Fibroblast of lung (primary cell): ENCODE measurements at regions not wholly inside any gene's neighbourhood (a gene's known extent, or its start where the extent isn't known, plus 50 kb on each side); places are given as distances from the start of the nearest gene placed in this dataset.

Experiments used
- DNase-seq, 2 donors: peaks; one replicate each; pipeline versions ENCODE4 v3.0.0 to v3.0.0-alpha.2; 2010; ENCODE audit warnings: low read depth in 2 of 2
- H2AFZ ChIP-seq: 2 replicates; pipeline ENCODE4 v1.5.1; 2012; ENCODE audit warnings: low read length, control low read depth, inconsistent platforms
- H3K27ac ChIP-seq: 2 replicates; pipeline ENCODE4 v1.5.1; 2011; ENCODE audit warnings: low read length, control low read depth; ENCODE audit not compliant: insufficient read depth
- H3K27me3 ChIP-seq: 2 replicates; pipeline ENCODE4 v1.5.1; 2011; ENCODE audit warnings: mild to moderate bottlenecking, low read length; ENCODE audit not compliant: control insufficient read depth, insufficient read depth
- H3K36me3 ChIP-seq: 2 replicates; pipeline ENCODE4 v1.5.1; 2011; ENCODE audit warnings: low read length; ENCODE audit not compliant: control insufficient read depth, insufficient read depth
- H3K4me1 ChIP-seq: 2 replicates; pipeline ENCODE4 v1.5.1; 2011; ENCODE audit warnings: low read length; ENCODE audit not compliant: control insufficient read depth, insufficient read depth; ENCODE audit errors: extremely low read depth
- H3K4me2 ChIP-seq: 2 replicates; pipeline ENCODE4 v1.5.1; 2011; ENCODE audit warnings: low read length, control low read depth; ENCODE audit not compliant: insufficient read depth; ENCODE audit errors: extremely low read depth
- H3K4me3 ChIP-seq, 4 experiments: fragments of 200-600 bp in 1 of 4; sonication (generic) in 1 of 4; replicated peaks in 1 of 4; 2 replicates each; pipeline ENCODE4 v1.5.1; 2011 to 2016; ENCODE audit warnings: low read length in 4 of 4, low read depth in 3 of 4, mild to moderate bottlenecking in 3 of 4, control low read depth in 2 of 4, inconsistent platforms in 1 of 4, mixed read lengths in 1 of 4; ENCODE audit not compliant: insufficient read depth in 1 of 4; ENCODE audit errors: control extremely low read depth in 1 of 4
- H3K79me2 ChIP-seq: 2 replicates; pipeline ENCODE4 v1.5.1; 2012; ENCODE audit warnings: mild to moderate bottlenecking, low read length, inconsistent platforms; ENCODE audit not compliant: control insufficient read depth, insufficient read depth
- H3K9ac ChIP-seq: 2 replicates; pipeline ENCODE4 v1.5.1; 2011; ENCODE audit warnings: mild to moderate bottlenecking, low read length, control low read depth; ENCODE audit not compliant: insufficient read depth
- H3K9me3 ChIP-seq: 2 replicates; pipeline ENCODE4 v1.5.1; 2012; ENCODE audit warnings: low read depth, low read length; ENCODE audit not compliant: control insufficient read depth, insufficient read depth
- H4K20me1 ChIP-seq: 2 replicates; pipeline ENCODE4 v1.5.1; 2011; ENCODE audit warnings: low read length; ENCODE audit not compliant: control insufficient read depth, insufficient read depth; ENCODE audit errors: extremely low read depth
- CTCF ChIP-seq, 2 donors: IDR thresholded peaks in 1 of 2; conservative IDR thresholded peaks in 1 of 2; 1 replicate in 1 of 2; 2 replicates in 1 of 2; pipeline ENCODE4 v1.5.1; 2011 to 2012; ENCODE audit warnings: low read length in 2 of 2, control low read depth in 1 of 2, inconsistent platforms in 1 of 2, low read depth in 1 of 2, mild to moderate bottlenecking in 1 of 2
- EZH2 ChIP-seq: IDR thresholded peaks from 2 replicates; pipeline ENCODE4 v1.5.1; 2012; ENCODE audit warnings: low read length, control low read depth, mild to moderate bottlenecking; ENCODE audit errors: missing control alignments

- TF ChIP-seq CTCF (conservative IDR thresholded peaks at IDR 0.05 in 1 of 2, IDR thresholded peaks at IDR 0.05 in 1 of 2; ENCODE audit: low read depth in 1 of 2, low read length in 2 of 2) (no peak), EZH2 (no peak)
- Histone ChIP-seq H2AFZ (no peak overlapping the region), H3K9ac (no peak overlapping the region), H3K36me3 (no peaks in the 10 kb centered on the region), H3K27me3 (no peaks in the 10 kb centered on the region), H3K4me3 (no peak overlapping the region), H3K9me3 (no peaks in the 10 kb centered on the region), H4K20me1 (no peaks in the 10 kb centered on the region), H3K4me1 (no peaks in the 10 kb centered on the region), H3K79me2 (no peaks in the 10 kb centered on the region), H3K4me2 (no peak overlapping the region), H3K27ac (no peak overlapping the region)
- DNase-seq, result no peak
Measured at GRCh38 chr13:23996456-23996855, 99.2 kb upstream of the C1QTNF9B start.

GRCh38 chr13:23999424-23999823, 102.1 kb upstream of the C1QTNF9B start:
- Histone ChIP-seq H3K4me2 (no peak overlapping the region), H3K9me3 (no peaks in the 10 kb centered on the region), H3K79me2 (no peaks in the 10 kb centered on the region), H3K36me3 (no peaks in the 10 kb centered on the region), H3K9ac (no peak overlapping the region), H2AFZ (no peak overlapping the region), H3K4me3 (no peak overlapping the region), H3K4me1 (no peaks in the 10 kb centered on the region), H4K20me1 (no peaks in the 10 kb centered on the region), H3K27ac (no peak overlapping the region), H3K27me3 (no peaks in the 10 kb centered on the region)
- no peak for DNase-seq
- TF ChIP-seq EZH2 (no peak), CTCF (conservative IDR thresholded peaks at IDR 0.05 in 1 of 2, IDR thresholded peaks at IDR 0.05 in 1 of 2; ENCODE audit: low read depth in 1 of 2, low read length in 2 of 2) (no peak)

GRCh38 chr13:24002206-24002815, 105.0 kb upstream of the C1QTNF9B start:
- no peaks in the 10 kb centered on the region for H3K9me3 ChIP-seq
- no peaks in the 10 kb centered on the region for H4K20me1 ChIP-seq
- H3K4me1 ChIP-seq, result no peaks in the 10 kb centered on the region
- no peaks in the 10 kb centered on the region for H3K27me3 ChIP-seq
- no peak overlapping the region for H2AFZ ChIP-seq
- H3K4me2 ChIP-seq, result no peak overlapping the region
- no peaks in the 10 kb centered on the region for H3K36me3 ChIP-seq
- TF ChIP-seq CTCF (conservative IDR thresholded peaks at IDR 0.05 in 1 of 2, IDR thresholded peaks at IDR 0.05 in 1 of 2; ENCODE audit: low read depth in 1 of 2, low read length in 2 of 2), result no peak
- TF ChIP-seq EZH2, result no peak
- no peak overlapping the region for H3K9ac ChIP-seq
- no peak overlapping the region for H3K27ac ChIP-seq
- no peak overlapping the region for H3K4me3 ChIP-seq
- DNase-seq, result no peak
- H3K79me2 ChIP-seq, result no peaks in the 10 kb centered on the region
